ENCODE measurements at regions not wholly inside any gene's neighbourhood (a gene's known extent, or its start where the extent isn't known, plus 50 kb on each side); places are given as distances from the start of the nearest gene placed in this dataset.

DNA sequence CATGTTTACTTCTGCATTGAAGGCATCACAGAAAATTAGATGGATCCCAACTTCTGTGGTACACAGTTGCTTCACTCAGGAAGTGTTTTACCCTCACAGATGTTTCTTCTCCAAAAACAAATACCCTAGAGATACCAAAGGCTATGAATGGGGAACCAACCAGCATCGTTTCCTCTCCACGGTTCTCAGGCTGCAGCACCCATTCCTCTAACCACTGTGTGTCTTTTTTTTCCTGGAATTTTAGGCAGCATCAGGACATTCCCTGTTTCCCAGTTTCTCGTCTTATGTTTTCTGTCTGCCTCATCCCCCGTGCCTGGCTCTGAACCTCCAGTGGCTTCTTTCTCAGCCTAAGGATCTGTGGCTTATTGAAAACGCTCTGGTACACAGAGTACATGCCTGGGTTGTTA, 72.0 kb upstream of the TBX5 start:
- Mint-ChIP-seq H3K27ac (no peak overlapping the region), H3K4me1 (peaks cover 34% of the 10 kb centered on the region), H3K27me3 (ENCODE audit: low read depth) (peaks cover 73% of the 10 kb centered on the region), H3K4me3 (no peak overlapping the region), H3K9me3 (no peaks in the 10 kb centered on the region), H3K36me3 (no peaks in the 10 kb centered on the region)
- CTCF ChIA-PET: no interaction called here
- TF ChIP-seq NFATC4 (CRISPR knock-in tag; IDR thresholded peaks at IDR 0.05) (no peak), RORB (CRISPR knock-in tag; IDR thresholded peaks at IDR 0.05) (no peak), ZNF138 (CRISPR knock-in tag; conservative IDR thresholded peaks at IDR 0.05) (no peak), ZNF671 (CRISPR knock-in tag; IDR thresholded peaks at IDR 0.05) (no peak), CREM (CRISPR knock-in tag; IDR thresholded peaks at IDR 0.05) (no peak), CREB1 (CRISPR knock-in tag; IDR thresholded peaks at IDR 0.05) (no peak), SOX15 (CRISPR knock-in tag; IDR thresholded peaks at IDR 0.05) (no peak), ZBTB21 (CRISPR knock-in tag; IDR thresholded peaks at IDR 0.05; ENCODE audit: borderline replicate concordance) (no peak)
- TF ChIP-seq, protein P1, sequence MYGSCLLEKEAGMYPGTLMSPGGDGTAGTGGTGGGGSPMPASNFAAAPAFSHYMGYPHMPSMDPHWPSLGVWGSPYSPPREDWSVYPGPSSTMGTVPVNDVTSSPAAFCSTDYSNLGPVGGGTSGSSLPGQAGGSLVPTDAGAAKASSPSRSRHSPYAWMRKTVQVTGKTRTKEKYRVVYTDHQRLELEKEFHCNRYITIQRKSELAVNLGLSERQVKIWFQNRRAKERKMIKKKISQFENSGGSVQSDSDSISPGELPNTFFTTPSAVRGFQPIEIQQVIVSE (CRISPR knock-in tag; IDR thresholded peaks at IDR 0.05; ENCODE audit: borderline replicate concordance): no peak
- TF ChIP-seq, protein P2, sequence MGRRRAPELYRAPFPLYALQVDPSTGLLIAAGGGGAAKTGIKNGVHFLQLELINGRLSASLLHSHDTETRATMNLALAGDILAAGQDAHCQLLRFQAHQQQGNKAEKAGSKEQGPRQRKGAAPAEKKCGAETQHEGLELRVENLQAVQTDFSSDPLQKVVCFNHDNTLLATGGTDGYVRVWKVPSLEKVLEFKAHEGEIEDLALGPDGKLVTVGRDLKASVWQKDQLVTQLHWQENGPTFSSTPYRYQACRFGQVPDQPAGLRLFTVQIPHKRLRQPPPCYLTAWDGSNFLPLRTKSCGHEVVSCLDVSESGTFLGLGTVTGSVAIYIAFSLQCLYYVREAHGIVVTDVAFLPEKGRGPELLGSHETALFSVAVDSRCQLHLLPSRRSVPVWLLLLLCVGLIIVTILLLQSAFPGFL (CRISPR knock-in tag; IDR thresholded peaks at IDR 0.05; ENCODE audit: borderline replicate concordance): no peak
- TF ChIP-seq, protein P3, sequence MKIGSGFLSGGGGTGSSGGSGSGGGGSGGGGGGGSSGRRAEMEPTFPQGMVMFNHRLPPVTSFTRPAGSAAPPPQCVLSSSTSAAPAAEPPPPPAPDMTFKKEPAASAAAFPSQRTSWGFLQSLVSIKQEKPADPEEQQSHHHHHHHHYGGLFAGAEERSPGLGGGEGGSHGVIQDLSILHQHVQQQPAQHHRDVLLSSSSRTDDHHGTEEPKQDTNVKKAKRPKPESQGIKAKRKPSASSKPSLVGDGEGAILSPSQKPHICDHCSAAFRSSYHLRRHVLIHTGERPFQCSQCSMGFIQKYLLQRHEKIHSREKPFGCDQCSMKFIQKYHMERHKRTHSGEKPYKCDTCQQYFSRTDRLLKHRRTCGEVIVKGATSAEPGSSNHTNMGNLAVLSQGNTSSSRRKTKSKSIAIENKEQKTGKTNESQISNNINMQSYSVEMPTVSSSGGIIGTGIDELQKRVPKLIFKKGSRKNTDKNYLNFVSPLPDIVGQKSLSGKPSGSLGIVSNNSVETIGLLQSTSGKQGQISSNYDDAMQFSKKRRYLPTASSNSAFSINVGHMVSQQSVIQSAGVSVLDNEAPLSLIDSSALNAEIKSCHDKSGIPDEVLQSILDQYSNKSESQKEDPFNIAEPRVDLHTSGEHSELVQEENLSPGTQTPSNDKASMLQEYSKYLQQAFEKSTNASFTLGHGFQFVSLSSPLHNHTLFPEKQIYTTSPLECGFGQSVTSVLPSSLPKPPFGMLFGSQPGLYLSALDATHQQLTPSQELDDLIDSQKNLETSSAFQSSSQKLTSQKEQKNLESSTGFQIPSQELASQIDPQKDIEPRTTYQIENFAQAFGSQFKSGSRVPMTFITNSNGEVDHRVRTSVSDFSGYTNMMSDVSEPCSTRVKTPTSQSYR (CRISPR knock-in tag; IDR thresholded peaks at IDR 0.05): no peak
- TF ChIP-seq, protein P4, sequence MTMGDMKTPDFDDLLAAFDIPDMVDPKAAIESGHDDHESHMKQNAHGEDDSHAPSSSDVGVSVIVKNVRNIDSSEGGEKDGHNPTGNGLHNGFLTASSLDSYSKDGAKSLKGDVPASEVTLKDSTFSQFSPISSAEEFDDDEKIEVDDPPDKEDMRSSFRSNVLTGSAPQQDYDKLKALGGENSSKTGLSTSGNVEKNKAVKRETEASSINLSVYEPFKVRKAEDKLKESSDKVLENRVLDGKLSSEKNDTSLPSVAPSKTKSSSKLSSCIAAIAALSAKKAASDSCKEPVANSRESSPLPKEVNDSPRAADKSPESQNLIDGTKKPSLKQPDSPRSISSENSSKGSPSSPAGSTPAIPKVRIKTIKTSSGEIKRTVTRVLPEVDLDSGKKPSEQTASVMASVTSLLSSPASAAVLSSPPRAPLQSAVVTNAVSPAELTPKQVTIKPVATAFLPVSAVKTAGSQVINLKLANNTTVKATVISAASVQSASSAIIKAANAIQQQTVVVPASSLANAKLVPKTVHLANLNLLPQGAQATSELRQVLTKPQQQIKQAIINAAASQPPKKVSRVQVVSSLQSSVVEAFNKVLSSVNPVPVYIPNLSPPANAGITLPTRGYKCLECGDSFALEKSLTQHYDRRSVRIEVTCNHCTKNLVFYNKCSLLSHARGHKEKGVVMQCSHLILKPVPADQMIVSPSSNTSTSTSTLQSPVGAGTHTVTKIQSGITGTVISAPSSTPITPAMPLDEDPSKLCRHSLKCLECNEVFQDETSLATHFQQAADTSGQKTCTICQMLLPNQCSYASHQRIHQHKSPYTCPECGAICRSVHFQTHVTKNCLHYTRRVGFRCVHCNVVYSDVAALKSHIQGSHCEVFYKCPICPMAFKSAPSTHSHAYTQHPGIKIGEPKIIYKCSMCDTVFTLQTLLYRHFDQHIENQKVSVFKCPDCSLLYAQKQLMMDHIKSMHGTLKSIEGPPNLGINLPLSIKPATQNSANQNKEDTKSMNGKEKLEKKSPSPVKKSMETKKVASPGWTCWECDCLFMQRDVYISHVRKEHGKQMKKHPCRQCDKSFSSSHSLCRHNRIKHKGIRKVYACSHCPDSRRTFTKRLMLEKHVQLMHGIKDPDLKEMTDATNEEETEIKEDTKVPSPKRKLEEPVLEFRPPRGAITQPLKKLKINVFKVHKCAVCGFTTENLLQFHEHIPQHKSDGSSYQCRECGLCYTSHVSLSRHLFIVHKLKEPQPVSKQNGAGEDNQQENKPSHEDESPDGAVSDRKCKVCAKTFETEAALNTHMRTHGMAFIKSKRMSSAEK (CRISPR knock-in tag; IDR thresholded peaks at IDR 0.05; ENCODE audit: borderline replicate concordance): no peak
- TF ChIP-seq, protein P5, sequence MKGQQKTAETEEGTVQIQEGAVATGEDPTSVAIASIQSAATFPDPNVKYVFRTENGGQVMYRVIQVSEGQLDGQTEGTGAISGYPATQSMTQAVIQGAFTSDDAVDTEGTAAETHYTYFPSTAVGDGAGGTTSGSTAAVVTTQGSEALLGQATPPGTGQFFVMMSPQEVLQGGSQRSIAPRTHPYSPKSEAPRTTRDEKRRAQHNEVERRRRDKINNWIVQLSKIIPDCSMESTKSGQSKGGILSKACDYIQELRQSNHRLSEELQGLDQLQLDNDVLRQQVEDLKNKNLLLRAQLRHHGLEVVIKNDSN (CRISPR knock-in tag; IDR thresholded peaks at IDR 0.05): no peak
- TF ChIP-seq, protein P6, sequence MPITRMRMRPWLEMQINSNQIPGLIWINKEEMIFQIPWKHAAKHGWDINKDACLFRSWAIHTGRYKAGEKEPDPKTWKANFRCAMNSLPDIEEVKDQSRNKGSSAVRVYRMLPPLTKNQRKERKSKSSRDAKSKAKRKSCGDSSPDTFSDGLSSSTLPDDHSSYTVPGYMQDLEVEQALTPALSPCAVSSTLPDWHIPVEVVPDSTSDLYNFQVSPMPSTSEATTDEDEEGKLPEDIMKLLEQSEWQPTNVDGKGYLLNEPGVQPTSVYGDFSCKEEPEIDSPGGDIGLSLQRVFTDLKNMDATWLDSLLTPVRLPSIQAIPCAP (CRISPR knock-in tag; IDR thresholded peaks at IDR 0.05): no peak
- TF ChIP-seq, protein P7, sequence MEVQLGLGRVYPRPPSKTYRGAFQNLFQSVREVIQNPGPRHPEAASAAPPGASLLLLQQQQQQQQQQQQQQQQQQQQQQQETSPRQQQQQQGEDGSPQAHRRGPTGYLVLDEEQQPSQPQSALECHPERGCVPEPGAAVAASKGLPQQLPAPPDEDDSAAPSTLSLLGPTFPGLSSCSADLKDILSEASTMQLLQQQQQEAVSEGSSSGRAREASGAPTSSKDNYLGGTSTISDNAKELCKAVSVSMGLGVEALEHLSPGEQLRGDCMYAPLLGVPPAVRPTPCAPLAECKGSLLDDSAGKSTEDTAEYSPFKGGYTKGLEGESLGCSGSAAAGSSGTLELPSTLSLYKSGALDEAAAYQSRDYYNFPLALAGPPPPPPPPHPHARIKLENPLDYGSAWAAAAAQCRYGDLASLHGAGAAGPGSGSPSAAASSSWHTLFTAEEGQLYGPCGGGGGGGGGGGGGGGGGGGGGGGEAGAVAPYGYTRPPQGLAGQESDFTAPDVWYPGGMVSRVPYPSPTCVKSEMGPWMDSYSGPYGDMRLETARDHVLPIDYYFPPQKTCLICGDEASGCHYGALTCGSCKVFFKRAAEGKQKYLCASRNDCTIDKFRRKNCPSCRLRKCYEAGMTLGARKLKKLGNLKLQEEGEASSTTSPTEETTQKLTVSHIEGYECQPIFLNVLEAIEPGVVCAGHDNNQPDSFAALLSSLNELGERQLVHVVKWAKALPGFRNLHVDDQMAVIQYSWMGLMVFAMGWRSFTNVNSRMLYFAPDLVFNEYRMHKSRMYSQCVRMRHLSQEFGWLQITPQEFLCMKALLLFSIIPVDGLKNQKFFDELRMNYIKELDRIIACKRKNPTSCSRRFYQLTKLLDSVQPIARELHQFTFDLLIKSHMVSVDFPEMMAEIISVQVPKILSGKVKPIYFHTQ (CRISPR knock-in tag; IDR thresholded peaks at IDR 0.05): no peak
- TF ChIP-seq, protein P8, sequence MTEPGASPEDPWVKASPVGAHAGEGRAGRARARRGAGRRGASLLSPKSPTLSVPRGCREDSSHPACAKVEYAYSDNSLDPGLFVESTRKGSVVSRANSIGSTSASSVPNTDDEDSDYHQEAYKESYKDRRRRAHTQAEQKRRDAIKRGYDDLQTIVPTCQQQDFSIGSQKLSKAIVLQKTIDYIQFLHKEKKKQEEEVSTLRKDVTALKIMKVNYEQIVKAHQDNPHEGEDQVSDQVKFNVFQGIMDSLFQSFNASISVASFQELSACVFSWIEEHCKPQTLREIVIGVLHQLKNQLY (CRISPR knock-in tag; IDR thresholded peaks at IDR 0.05): no peak
- TF ChIP-seq, protein P9, sequence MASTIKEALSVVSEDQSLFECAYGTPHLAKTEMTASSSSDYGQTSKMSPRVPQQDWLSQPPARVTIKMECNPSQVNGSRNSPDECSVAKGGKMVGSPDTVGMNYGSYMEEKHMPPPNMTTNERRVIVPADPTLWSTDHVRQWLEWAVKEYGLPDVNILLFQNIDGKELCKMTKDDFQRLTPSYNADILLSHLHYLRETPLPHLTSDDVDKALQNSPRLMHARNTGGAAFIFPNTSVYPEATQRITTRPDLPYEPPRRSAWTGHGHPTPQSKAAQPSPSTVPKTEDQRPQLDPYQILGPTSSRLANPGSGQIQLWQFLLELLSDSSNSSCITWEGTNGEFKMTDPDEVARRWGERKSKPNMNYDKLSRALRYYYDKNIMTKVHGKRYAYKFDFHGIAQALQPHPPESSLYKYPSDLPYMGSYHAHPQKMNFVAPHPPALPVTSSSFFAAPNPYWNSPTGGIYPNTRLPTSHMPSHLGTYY (CRISPR knock-in tag; IDR thresholded peaks at IDR 0.05): no peak
- ATAC-seq (no peak), DNase-seq (ENCODE audit: low spot score) (no peak)
- POLR2A ChIA-PET: no interaction called here

Measured in WTC11 (cell line).